HUES6 (cell line): ENCODE measurements at regions not wholly inside any gene's neighbourhood (a gene's known extent, or its start where the extent isn't known, plus 50 kb on each side); places are given as distances from the start of the nearest gene placed in this dataset.

Experiments used
- H3K27ac ChIP-seq: 2 replicates; pipeline ENCODE4 v1.7.0; 2013; ENCODE audit warnings: low read depth, mild to moderate bottlenecking, low read length, inconsistent platforms
- H3K27me3 ChIP-seq: 2 replicates; pipeline ENCODE4 v1.6.1; 2013; ENCODE audit warnings: low read length; ENCODE audit not compliant: control insufficient read depth, insufficient read depth
- H3K36me3 ChIP-seq: 2 replicates; pipeline ENCODE4 v1.6.1; 2013; ENCODE audit warnings: low read length; ENCODE audit not compliant: control insufficient read depth, insufficient read depth
- H3K4me1 ChIP-seq: 2 replicates; pipeline ENCODE4 v1.6.1; 2013; ENCODE audit warnings: low read length; ENCODE audit not compliant: control insufficient read depth, insufficient read depth
- H3K4me3 ChIP-seq: 2 replicates; pipeline ENCODE4 v1.5.1; 2013; ENCODE audit warnings: low read depth, low read length
- H3K9ac ChIP-seq: one replicate; pipeline ENCODE4 v1.6.1; 2013; ENCODE audit warnings: mild to moderate bottlenecking, low read length
- H3K9me3 ChIP-seq: 2 replicates; pipeline ENCODE4 v1.6.1; 2013; ENCODE audit warnings: low read depth, low read length; ENCODE audit not compliant: control insufficient read depth, insufficient read depth

DNA sequence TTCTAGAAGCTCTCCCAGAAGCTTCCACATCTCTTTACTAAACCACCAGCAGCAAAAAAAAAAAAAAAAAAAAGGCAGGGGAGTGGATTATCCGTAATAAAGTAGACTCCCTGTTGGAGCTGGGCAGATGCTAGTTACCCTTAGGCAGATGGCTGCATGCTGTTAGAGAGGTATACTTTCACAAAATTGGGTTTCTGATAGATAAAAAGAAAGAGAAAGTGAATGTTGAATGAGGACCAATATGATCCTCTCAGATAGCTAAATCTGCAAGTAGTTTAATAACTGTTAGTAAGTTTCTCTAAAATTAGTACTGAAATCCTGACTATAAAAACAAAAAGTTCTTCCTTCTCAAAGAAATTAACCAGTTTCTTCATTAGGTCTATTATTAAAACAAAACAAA lies 195.4 kb downstream of the ANAPC10 start:
- no peaks in the 10 kb centered on the region for H3K36me3 ChIP-seq
- H3K9ac ChIP-seq, result no peak overlapping the region
- no peaks in the 10 kb centered on the region for H3K27me3 ChIP-seq
- H3K4me1 ChIP-seq, result no peaks in the 10 kb centered on the region
- no peak overlapping the region for H3K4me3 ChIP-seq
- H3K27ac ChIP-seq, result no peak overlapping the region
- H3K9me3 ChIP-seq, result peaks cover 3% of the 10 kb centered on the region; the same call in 1 of the 2 replicates

DNA sequence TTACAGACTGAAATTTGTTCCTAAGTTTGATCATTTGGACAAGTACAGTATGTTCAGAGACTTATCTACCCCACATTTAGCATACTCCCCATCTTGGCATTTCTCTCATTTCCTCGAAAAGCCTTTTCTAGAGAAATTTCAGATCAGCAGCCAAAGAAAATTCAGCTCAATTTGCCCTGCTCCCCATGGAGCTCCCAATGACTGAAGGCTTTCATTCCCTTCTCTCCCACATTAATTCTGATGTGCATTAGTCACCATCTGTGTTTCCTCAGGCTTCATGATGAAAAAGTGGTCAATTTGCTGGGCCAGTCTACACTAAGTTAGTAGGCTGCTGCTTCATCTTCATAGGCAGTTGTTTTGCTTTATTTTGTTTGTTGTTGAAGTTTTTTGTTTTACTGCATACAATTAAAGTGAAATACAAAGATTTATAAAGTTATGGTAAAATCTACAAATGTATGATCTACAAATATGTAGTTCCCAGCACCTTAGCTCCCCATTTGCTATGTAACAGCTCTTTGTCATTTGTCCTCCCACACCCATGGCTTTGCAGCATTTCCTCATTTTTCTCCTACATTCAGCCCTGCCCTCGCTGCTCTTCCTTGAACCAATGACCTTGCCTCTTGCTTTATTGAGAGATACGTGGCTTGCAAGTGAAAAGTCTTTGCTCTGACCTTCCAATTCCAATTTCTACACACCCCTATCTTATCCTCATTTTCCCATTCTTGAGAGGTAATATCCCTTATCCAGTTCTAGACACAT lies 193.9 kb downstream of the ANAPC10 start:
- no peaks in the 10 kb centered on the region for H3K9me3 ChIP-seq
- H3K4me1 ChIP-seq, result no peaks in the 10 kb centered on the region
- no peak overlapping the region for H3K27ac ChIP-seq
- no peaks in the 10 kb centered on the region for H3K36me3 ChIP-seq
- no peak overlapping the region for H3K4me3 ChIP-seq
- H3K27me3 ChIP-seq, result no peaks in the 10 kb centered on the region
- H3K9ac ChIP-seq, result no peak overlapping the region

DNA sequence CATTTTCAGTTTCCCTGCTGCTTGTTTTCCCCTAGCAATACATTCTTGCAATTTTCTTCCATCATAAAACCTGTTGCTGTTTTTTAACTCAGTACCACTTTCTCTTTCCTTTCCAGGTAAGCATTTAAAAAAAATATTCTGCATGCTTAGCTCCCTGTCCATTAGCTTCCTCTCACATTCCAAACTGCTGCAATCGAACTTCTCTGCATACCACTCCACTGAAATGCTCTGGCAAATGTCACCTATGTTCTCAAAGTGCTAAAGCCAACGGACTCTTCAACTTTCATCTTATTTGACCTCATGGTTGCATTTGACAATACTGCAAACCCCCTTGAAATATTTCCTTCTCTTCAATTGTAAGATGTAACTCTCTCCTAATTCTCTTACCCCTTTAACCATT lies 192.7 kb downstream of the ANAPC10 start:
- H3K27me3 ChIP-seq, result no peaks in the 10 kb centered on the region
- H3K36me3 ChIP-seq, result no peaks in the 10 kb centered on the region
- no peaks in the 10 kb centered on the region for H3K4me1 ChIP-seq
- no peak overlapping the region for H3K27ac ChIP-seq
- H3K9ac ChIP-seq, result no peak overlapping the region
- H3K4me3 ChIP-seq, result no peak overlapping the region
- no peaks in the 10 kb centered on the region for H3K9me3 ChIP-seq

DNA sequence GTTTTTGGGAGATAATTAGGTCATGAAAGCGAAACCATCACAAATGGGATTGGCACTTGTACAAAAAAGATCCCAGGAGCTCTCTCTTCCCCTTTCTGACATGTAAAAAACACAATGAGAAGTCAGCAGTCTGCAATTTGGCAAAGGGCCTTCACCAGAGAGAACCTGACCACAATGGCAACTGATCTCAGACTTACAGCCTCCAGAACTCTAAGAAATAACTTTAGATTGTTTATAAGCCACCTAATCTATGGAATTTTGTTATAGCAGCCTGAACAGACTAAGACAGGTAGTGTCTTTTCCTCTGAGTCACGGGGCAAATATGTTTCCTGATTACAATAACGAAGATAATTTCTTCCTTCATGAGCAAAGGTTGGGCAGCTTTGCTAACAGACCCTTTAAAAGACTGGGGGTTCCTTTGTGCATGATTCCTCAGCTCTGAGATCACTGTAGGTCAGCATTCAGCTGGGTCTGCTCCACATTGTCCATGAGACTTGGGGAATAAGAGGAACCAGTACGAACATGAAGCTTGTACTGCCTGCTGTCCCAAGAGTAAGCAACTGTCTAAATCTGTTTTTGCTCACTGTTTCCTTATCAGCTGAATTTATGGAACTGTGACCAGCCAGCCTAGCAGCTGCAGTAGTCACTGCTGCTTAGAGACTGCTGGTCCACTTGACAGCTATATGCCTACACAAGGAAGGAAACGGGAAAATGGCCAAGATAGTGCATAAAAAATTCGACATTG lies 191.6 kb downstream of the ANAPC10 start:
- no peaks in the 10 kb centered on the region for H3K9me3 ChIP-seq
- no peak overlapping the region for H3K27ac ChIP-seq
- no peak overlapping the region for H3K4me3 ChIP-seq
- no peaks in the 10 kb centered on the region for H3K36me3 ChIP-seq
- no peaks in the 10 kb centered on the region for H3K4me1 ChIP-seq
- no peak overlapping the region for H3K9ac ChIP-seq
- H3K27me3 ChIP-seq, result no peaks in the 10 kb centered on the region

DNA sequence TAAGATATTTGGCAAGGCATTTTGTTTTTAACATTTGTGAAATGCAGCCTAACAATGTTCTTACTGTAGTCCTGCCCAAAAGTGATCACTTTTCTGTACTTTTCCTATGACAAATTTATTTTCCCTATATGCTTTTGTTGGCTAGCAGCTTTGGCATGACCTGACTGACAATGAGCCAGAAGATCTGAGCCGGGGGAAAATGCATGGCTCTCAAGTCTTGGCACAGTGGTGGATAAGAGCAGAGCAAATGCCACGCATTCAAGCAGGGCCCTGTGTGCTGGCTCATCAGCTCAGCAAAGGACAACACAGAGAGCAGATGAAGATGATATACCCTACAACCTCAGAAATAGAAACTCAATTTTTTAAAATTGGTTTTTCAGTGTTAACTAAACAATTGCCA lies 187.3 kb downstream of the ANAPC10 start:
- Histone ChIP-seq H3K4me1 (no peaks in the 10 kb centered on the region), H3K27me3 (no peaks in the 10 kb centered on the region), H3K36me3 (no peaks in the 10 kb centered on the region), H3K4me3 (no peak overlapping the region), H3K27ac (no peak overlapping the region), H3K9ac (no peak overlapping the region), H3K9me3 (no peaks in the 10 kb centered on the region)
